HUES48 (cell line): ENCODE measurements at regions not wholly inside any gene's neighbourhood (a gene's known extent, or its start where the extent isn't known, plus 50 kb on each side); places are given as distances from the start of the nearest gene placed in this dataset.
"Not testable (repeated sequence)": the region's sequence is repeated elsewhere in the genome, so short reads cannot be mapped to it uniquely, and the experiment has no call there.

ENCODE experiments used
- H3K27ac ChIP-seq: one replicate; pipeline ENCODE4 v1.7.0; 2013; ENCODE audit warnings: low read depth, low read length, inconsistent platforms
- H3K27me3 ChIP-seq: 2 replicates; pipeline ENCODE4 v1.6.1; 2013; ENCODE audit warnings: mild to moderate bottlenecking, low read length; ENCODE audit not compliant: control insufficient read depth, insufficient read depth
- H3K36me3 ChIP-seq: 2 replicates; pipeline ENCODE4 v1.6.1; 2013; ENCODE audit warnings: low read length; ENCODE audit not compliant: control insufficient read depth, insufficient read depth
- H3K4me1 ChIP-seq: 2 replicates; pipeline ENCODE4 v1.6.1; 2013; ENCODE audit warnings: mild to moderate bottlenecking, low read length; ENCODE audit not compliant: control insufficient read depth, insufficient read depth
- H3K4me3 ChIP-seq: 2 replicates; pipeline ENCODE4 v1.5.1; 2013; ENCODE audit warnings: mild to moderate bottlenecking, low read depth, low read length
- H3K9ac ChIP-seq: 2 replicates; pipeline ENCODE4 v1.6.1; 2013; ENCODE audit warnings: mild to moderate bottlenecking, low read depth, low read length, moderate library complexity
- H3K9me3 ChIP-seq: 2 replicates; pipeline ENCODE4 v1.6.1; 2013; ENCODE audit warnings: low read length; ENCODE audit not compliant: control insufficient read depth, insufficient read depth

DNA sequence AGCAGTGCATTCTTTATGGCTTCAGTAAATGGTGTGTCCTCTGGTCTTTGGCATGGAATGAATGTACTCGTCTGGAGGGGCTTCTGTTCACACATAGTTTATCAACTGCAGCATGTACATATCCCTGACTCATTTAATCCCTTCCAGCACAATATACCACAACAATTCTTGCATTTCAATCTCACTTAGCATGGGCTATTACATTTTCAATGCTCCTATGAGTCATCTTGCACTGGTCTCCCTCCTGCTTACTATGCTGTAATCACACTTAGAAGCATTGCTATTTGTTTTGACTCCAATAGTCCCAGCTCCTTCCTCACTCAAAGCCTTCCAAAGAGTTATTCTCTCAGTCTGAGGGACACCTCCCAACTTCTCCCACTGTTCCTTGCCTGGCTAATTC, 180.9 kb upstream of the NUDT10 start:
- Histone ChIP-seq H3K9ac (no peak overlapping the region), H3K27me3 (no peaks in the 10 kb centered on the region), H3K9me3 (no peaks in the 10 kb centered on the region; the same call in 1 of the 2 replicates), H3K4me1 (no peaks in the 10 kb centered on the region), H3K4me3 (no peak overlapping the region), H3K36me3 (no peaks in the 10 kb centered on the region), H3K27ac (no peak overlapping the region)

DNA sequence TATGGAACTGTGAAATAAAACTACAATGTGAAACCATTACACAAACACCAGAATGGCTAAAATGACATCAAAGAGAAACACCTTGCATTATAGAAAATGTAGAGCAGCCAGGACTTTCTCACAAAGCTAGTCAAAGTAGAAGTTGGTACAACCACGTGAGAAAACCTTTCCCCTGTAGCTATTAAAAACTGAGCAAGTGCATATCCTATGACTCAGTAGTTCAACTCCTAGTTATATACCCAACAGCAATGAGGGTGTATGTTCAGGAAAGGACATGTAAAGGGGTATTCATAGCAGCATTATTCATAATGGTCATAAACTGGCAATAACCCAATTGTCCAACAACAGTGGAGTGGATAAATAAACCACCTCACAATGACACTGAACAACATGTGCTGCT, 177.5 kb upstream of the NUDT10 start:
- no peaks in the 10 kb centered on the region for H3K27me3 ChIP-seq
- no peak overlapping the region for H3K9ac ChIP-seq
- H3K27ac ChIP-seq, result no peak overlapping the region
- no peak overlapping the region for H3K4me3 ChIP-seq
- H3K9me3 ChIP-seq, result no peaks in the 10 kb centered on the region; the same call in 1 of the 2 replicates
- H3K4me1 ChIP-seq, result no peaks in the 10 kb centered on the region
- no peaks in the 10 kb centered on the region for H3K36me3 ChIP-seq

DNA sequence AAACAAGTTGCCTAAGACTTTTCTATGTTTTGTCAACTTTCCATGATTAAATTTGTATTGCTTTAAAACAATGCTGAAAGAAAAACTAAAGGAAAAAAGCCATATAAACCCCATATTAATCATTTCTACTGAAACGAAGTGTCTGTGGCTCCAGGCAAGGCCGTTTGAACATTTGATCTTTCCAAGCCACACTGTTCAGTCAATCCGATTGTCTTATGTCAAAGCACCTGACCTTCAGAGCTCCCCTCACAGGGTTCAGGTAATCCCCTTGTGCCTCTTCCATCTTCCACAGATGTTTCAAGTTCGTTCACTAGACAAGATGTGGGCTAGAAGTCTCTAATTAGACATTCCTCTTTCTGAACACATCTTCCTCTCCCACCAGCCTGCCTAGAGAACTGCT, 177.1 kb upstream of the NUDT10 start:
- H3K9me3 ChIP-seq, result no peaks in the 10 kb centered on the region; the same call in 1 of the 2 replicates
- no peak overlapping the region for H3K27ac ChIP-seq
- no peaks in the 10 kb centered on the region for H3K4me1 ChIP-seq
- no peak overlapping the region for H3K4me3 ChIP-seq
- no peaks in the 10 kb centered on the region for H3K27me3 ChIP-seq
- no peaks in the 10 kb centered on the region for H3K36me3 ChIP-seq
- no peak overlapping the region for H3K9ac ChIP-seq

DNA sequence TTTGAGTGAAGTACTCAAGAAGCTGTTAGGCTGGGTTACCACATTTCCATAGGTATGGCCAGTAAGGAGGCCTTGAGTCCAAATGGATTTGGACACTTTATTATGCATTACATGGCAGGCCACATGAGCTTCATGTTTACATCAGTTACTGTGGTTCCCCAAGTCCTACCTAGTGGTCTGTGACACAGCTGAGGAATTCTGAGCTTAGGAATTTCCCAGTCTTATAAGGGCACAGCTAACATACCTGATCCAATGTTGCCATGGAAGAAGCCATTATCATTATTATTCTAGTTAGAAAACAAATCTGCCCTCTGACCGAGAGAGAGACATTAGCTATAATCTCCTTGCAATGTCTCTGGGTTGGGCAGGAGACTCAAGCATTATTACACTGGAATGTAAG, 174.4 kb upstream of the NUDT10 start:
- H3K4me3 ChIP-seq, result no peak overlapping the region
- no peak overlapping the region for H3K9ac ChIP-seq
- no peak overlapping the region for H3K27ac ChIP-seq
- peaks cover 6% of the 10 kb centered on the region; the same call in 1 of the 2 replicates for H3K9me3 ChIP-seq
- H3K27me3 ChIP-seq, result no peaks in the 10 kb centered on the region
- no peaks in the 10 kb centered on the region for H3K4me1 ChIP-seq
- no peaks in the 10 kb centered on the region for H3K36me3 ChIP-seq

DNA sequence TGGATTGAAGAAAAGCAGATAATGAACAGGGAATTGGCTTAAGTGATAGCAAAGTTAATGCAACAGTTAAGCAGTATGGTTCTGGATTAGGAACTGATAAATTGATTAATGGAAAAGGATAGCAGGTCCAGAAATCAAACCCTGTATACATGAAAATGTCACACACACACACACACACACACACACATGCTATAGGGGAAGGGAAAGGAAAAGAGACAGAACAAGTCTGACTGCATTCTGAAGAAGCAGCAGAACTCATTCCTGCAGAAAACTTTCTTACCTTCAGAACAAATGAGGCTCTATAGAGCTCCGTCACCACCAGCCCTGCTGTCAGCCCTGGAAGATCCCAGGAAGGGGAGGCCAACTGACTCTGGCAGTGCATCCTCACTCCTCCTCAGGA, 173.2 kb upstream of the NUDT10 start:
- peaks cover 15% of the 10 kb centered on the region; the same call in 1 of the 2 replicates for H3K9me3 ChIP-seq
- not testable (repeated sequence) for H3K9ac ChIP-seq, H3K4me3 ChIP-seq, H3K36me3 ChIP-seq, H3K4me1 ChIP-seq, H3K27me3 ChIP-seq, H3K27ac ChIP-seq

DNA sequence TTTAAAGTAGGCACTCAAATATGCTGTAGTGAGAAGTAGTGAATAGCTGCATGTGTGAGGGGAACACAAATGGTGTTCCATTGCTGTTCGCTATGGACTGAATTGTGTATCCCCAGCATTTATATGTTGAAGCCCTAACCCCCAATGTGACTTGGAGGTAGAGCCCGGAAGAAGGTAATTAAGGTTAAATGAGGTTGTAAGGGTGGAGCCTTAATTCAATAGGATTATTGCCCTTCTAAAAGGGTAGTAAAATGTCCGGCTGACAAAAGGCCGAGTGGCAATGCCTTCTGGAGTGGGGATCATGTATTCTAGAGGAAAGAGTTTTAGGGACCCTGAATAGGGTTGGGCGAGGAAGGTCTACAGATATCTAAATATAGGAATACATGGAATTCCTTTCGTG, 168.9 kb upstream of the NUDT10 start:
- no peak overlapping the region for H3K27ac ChIP-seq
- H3K4me1 ChIP-seq, result no peaks in the 10 kb centered on the region
- no peak overlapping the region for H3K9ac ChIP-seq
- H3K27me3 ChIP-seq, result no peaks in the 10 kb centered on the region
- H3K36me3 ChIP-seq, result no peaks in the 10 kb centered on the region
- peaks cover 15% of the 10 kb centered on the region; the same call in 1 of the 2 replicates for H3K9me3 ChIP-seq
- H3K4me3 ChIP-seq, result no peak overlapping the region

DNA sequence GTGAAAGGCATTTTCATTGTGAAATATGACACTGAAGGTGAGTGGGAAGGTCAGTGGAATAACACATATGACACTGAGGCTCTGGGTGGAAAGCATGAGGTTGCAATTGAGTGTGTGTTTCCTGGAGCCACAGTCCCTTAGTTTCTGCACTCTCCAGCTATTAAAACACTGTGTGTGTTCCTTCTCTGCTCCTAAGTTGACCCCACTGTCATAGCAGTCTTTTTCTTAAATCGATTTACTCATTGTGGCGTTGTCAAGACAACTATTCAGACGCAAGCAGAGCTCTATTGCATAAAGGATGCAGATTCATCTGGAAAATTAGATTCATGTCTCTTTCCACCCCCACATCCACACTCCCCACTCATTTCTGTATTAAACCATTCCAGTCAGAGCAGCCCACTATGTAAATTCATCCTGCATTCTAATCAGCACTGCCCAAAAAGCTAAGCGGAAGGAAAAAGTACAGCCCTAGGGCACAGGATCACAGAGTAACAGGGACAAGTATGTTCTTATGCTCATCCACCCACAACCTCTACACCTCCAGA, 154.2 kb upstream of the NUDT10 start:
- H3K4me3 ChIP-seq, H3K36me3 ChIP-seq, H3K27me3 ChIP-seq: not testable (repeated sequence)

DNA sequence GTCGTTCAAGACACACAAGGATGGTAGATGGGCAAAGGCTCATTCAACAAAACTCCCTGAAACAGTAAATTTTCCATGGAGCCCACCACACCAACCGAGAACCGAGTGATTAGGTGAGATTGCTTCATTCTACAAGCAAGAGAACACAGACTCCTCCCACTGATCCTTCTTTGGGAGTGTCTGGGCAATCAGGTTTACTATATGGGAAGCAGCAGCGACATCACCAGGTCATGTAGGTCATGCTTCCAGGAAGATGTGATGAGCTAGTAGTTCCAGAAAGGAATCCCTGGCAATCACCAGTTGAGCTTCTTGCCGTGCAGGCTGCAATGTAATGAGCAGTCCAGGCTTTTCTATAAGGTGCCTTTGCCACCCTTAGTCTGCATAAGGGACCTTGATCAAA, 152.8 kb upstream of the NUDT10 start:
- not testable (repeated sequence) for H3K36me3 ChIP-seq, H3K27me3 ChIP-seq, H3K27ac ChIP-seq, H3K9me3 ChIP-seq, H3K4me1 ChIP-seq, H3K9ac ChIP-seq, H3K4me3 ChIP-seq

More for the DNA sequence above, 154.2 kb upstream of the NUDT10 start:
- H3K4me1 ChIP-seq, H3K9me3 ChIP-seq, H3K9ac ChIP-seq, H3K27ac ChIP-seq: not testable (repeated sequence)

DNA sequence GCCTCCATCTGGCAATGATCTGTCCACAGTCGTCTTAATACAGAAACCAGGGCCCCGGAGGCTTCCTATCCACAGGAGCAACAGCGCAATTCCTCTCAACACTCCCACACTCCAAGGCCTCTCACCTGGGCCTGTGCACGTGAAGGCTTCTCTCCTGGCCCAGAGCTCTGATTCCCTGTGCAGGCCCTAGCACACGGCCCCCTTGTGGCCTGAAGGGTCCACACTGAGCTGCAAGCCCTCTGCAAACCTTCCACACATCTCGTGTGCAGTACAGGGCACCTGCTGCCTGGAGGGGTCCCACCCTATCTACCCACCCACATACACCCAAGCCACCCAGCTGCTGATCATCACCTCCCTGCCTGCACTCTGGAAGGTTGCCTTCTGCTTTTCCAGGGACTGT, 150.1 kb upstream of the NUDT10 start:
- no peaks in the 10 kb centered on the region for H3K36me3 ChIP-seq
- no peak overlapping the region for H3K27ac ChIP-seq
- no peak overlapping the region for H3K9ac ChIP-seq
- H3K4me3 ChIP-seq, result no peak overlapping the region
- no peaks in the 10 kb centered on the region for H3K4me1 ChIP-seq
- peaks cover 6% of the 10 kb centered on the region; the same call in 1 of the 2 replicates for H3K9me3 ChIP-seq
- no peaks in the 10 kb centered on the region for H3K27me3 ChIP-seq

DNA sequence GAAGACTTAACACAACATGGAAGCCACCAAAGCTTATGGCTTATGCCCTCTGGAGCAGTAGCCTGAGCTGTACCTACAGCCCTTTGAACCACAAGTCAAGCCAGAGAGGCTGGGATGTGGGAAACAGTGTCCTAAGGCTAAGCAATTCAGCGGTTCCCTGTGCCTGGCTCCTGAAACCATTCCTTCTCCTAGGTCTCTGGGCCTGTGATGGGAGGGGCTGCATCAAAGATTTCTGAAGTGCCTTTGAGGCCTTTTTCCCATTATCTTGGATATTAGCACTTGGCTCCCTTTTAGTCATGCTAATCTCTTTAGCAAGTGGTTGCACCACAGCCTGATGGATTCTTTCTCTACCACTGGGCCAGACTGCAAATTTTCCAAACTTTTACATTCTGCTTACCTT, 140.5 kb upstream of the NUDT10 start:
- no peaks in the 10 kb centered on the region for H3K36me3 ChIP-seq
- peaks cover 37% of the 10 kb centered on the region for H3K9me3 ChIP-seq
- H3K4me3 ChIP-seq, result peak overlapping the region; percentile 10; the same call in 1 of the 2 replicates
- H3K27ac ChIP-seq, result peak overlapping the region; percentile 21
- H3K4me1 ChIP-seq, result peaks cover 6% of the 10 kb centered on the region; the same call in 1 of the 2 replicates
- H3K9ac ChIP-seq, result no peak overlapping the region
- no peaks in the 10 kb centered on the region for H3K27me3 ChIP-seq

DNA sequence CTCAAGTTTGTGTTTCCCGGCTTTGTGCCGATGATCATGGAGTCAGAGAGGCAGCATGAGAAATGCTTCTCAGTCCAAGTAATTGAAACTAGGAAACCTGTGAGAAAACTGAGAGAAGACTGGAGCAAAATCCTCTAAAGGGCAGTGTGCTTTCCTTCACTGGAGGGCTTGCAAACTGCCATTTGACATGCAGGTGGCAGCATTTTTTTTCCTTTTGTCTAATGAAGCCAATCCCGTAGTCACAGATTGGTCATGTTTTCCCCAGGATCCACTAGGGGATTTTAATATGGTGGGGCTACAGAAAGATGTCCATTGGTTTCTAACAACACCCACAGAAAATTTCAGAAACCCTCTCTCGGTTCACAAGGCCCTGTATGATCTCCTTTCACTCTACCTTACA, 117.4 kb upstream of the NUDT10 start:
- Histone ChIP-seq H3K4me1 (no peaks in the 10 kb centered on the region), H3K4me3 (no peak overlapping the region)

DNA sequence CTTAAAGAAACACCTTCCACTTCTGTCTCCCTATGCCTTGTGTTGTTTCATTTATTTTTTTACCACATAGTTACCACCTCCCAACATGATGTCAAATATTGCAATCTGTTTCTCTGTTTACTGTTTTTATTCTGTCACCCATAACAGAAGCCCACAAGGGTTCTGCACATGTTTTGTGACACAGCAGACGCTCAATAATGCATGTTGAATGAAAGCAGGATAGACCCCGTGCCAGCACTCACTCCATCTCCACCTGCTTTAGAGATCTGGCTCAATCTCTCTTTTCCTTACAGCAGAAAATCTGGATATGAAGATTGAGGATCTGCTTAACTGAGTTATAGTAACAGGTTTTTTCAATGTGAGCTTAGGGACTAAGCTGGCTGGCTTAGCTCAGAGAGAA, 116.8 kb upstream of the NUDT10 start:
- Histone ChIP-seq H3K9ac (no peak overlapping the region), H3K27ac (no peak overlapping the region), H3K4me1 (no peaks in the 10 kb centered on the region), H3K36me3 (no peaks in the 10 kb centered on the region), H3K9me3 (peaks cover 14% of the 10 kb centered on the region), H3K4me3 (no peak overlapping the region), H3K27me3 (no peaks in the 10 kb centered on the region)

More for the DNA sequence above, 117.4 kb upstream of the NUDT10 start:
- Histone ChIP-seq H3K9me3 (peaks cover 12% of the 10 kb centered on the region), H3K27ac (no peak overlapping the region), H3K27me3 (no peaks in the 10 kb centered on the region), H3K9ac (no peak overlapping the region), H3K36me3 (no peaks in the 10 kb centered on the region)
